HCT116 (cell line): ENCODE measurements at regions not wholly inside any gene's neighbourhood (a gene's known extent, or its start where the extent isn't known, plus 50 kb on each side); places are given as distances from the start of the nearest gene placed in this dataset.
"Not testable (repeated sequence)": the region's sequence is repeated elsewhere in the genome, so short reads cannot be mapped to it uniquely, and the experiment has no call there.

Source experiments
- ATAC-seq: fragments of 200-7000 bp; cut with Tn5 transposase; 2 replicates; pipeline ENCODE4 v1.9.1; 2020; ENCODE audit warnings: mild to moderate bottlenecking, moderate library complexity
- BruUV-seq: library from RNA; stranded (reverse); fragments of 400-500 nt; replicated peaks from 2 replicates; lab custom pipeline; 2021; lab: Mats Ljungman, UMichigan
- CTCF ChIA-PET: fragments of 300-600 bp; sonication (Branson Sonifier 250); formaldehyde crosslinking; loops from one replicate; lab custom pipeline; 2021; ENCODE audit warnings: antibody characterized with exemption; lab: Charles Lee
- POLR2A ChIA-PET: fragments of 300-600, 350-600 bp; sonication (Branson Sonifier 250); formaldehyde crosslinking; loops from one replicate; lab custom pipeline; 2021; ENCODE audit warnings: antibody characterized with exemption; lab: Charles Lee
- RAD21 ChIA-PET, 2 experiments: fragments of 300-600 bp; sonication (Branson Sonifier 250); formaldehyde crosslinking; loops; one replicate each; lab custom pipeline; 2023; ENCODE audit warnings: low total read pairs in 2 of 2; ENCODE audit not compliant: uncharacterized antibody in 2 of 2, unreplicated experiment in 2 of 2, low non-redundant PET in 1 of 2; lab: Charles Lee
- DNase-seq: peaks from one replicate; pipeline ENCODE4 v3.0.0-alpha.2; 2010; ENCODE audit warnings: low read depth, low spot score
- H2AFZ ChIP-seq: fragments of 200-600 bp; shearing (Covaris generic), sonication (generic); 2 replicates; pipeline ENCODE4 v1.6.1; 2017; ENCODE audit warnings: low read depth, mixed run types, mixed read lengths, antibody characterized with exemption, low read length; ENCODE audit not compliant: poor library complexity, severe bottlenecking
- H3K27ac ChIP-seq: 2 replicates; pipeline ENCODE4 v1.5.1; 2012; ENCODE audit warnings: low read depth, low read length
- H3K27me3 ChIP-seq: fragments of 200-600 bp; sonication (generic); 2 replicates; pipeline ENCODE4 v1.6.1; 2016; ENCODE audit warnings: mixed run types, low read length, mixed read lengths; ENCODE audit not compliant: insufficient read depth
- H3K36me3 ChIP-seq, 2 experiments: fragments of 200-500 bp in 1 of 2; fragments of 200-600 bp in 1 of 2; sonication (Bioruptor generic) in 1 of 2; sonication (generic) in 1 of 2; 2 replicates each; pipeline versions ENCODE4 v1.5.1 to v1.6.1; 2014 to 2016; ENCODE audit warnings: low read length in 2 of 2, inconsistent platforms in 1 of 2, mixed read lengths in 1 of 2, mixed run types in 1 of 2; ENCODE audit not compliant: insufficient read depth in 2 of 2, control insufficient read depth in 1 of 2
- H3K4me1 ChIP-seq, 2 experiments: fragments of 200-600 bp in 1 of 2; sonication (generic) in 1 of 2; 2 replicates each; pipeline versions ENCODE4 v1.5.1 to v1.6.1; 2012 to 2017; ENCODE audit warnings: low read length in 2 of 2, inconsistent platforms in 1 of 2, mild to moderate bottlenecking in 1 of 2, mixed read lengths in 1 of 2, mixed run types in 1 of 2, moderate library complexity in 1 of 2; ENCODE audit not compliant: insufficient read depth in 2 of 2, control insufficient read depth in 1 of 2
- H3K4me2 ChIP-seq: fragments of 200-600 bp; sonication (generic); 2 replicates; pipeline ENCODE4 v1.6.1; 2017; ENCODE audit warnings: mixed run types, low read length, mixed read lengths
- H3K4me3 ChIP-seq, 2 experiments: fragments of 200-600 bp in 1 of 2; sonication (generic) in 1 of 2; replicated peaks in 1 of 2; 2 replicates each; pipeline ENCODE4 v1.5.1; 2011 to 2016; ENCODE audit warnings: low read length in 2 of 2, control low read depth in 1 of 2, low read depth in 1 of 2, mild to moderate bottlenecking in 1 of 2, mixed read lengths in 1 of 2, mixed run types in 1 of 2
- H3K79me2 ChIP-seq: fragments of 200-600 bp; sonication (generic); 2 replicates; pipeline ENCODE4 v1.6.1; 2017; ENCODE audit warnings: mild to moderate bottlenecking, mixed run types, low read length, moderate library complexity, mixed read lengths; ENCODE audit not compliant: insufficient read depth
- H3K9ac ChIP-seq: fragments of 200-600 bp; sonication (generic); 2 replicates; pipeline ENCODE4 v1.6.1; 2016; ENCODE audit warnings: low read length, mixed read lengths
- H3K9me2 ChIP-seq: fragments of 200-600 bp; sonication (generic), shearing (Covaris generic); 2 replicates; pipeline ENCODE4 v1.6.1; 2017; ENCODE audit warnings: mixed run types, mild to moderate bottlenecking, moderate library complexity; ENCODE audit not compliant: insufficient read depth
- H3K9me3 ChIP-seq, 2 experiments: fragments of 200-500 bp in 1 of 2; fragments of 200-600 bp in 1 of 2; sonication (Bioruptor generic) in 1 of 2; sonication (generic) in 1 of 2; 2 replicates each; pipeline ENCODE4 v1.6.1; 2014 to 2017; ENCODE audit warnings: low read length in 2 of 2, mixed read lengths in 2 of 2, inconsistent platforms in 1 of 2, low read depth in 1 of 2, mild to moderate bottlenecking in 1 of 2, mixed run types in 1 of 2, moderate library complexity in 1 of 2; ENCODE audit not compliant: control insufficient read depth in 1 of 2, insufficient read depth in 1 of 2
- H4K20me1 ChIP-seq: fragments of 200-600 bp; sonication (generic), shearing (Covaris generic); 2 replicates; pipeline ENCODE4 v1.6.1; 2017; ENCODE audit warnings: mixed run types, mild to moderate bottlenecking, moderate library complexity; ENCODE audit not compliant: insufficient read depth
- CEBPB ChIP-seq: IDR thresholded peaks from 2 replicates; pipeline ENCODE4 v1.6.1; 2012; ENCODE audit warnings: low read depth
- CTCF ChIP-seq, 3 experiments: fragments of 200-600 bp in 1 of 3; sonication (generic) in 1 of 3; IDR thresholded peaks in 2 of 3; conservative IDR thresholded peaks in 1 of 3; 2 replicates each; pipeline ENCODE4 v1.5.1; 2012 to 2017; ENCODE audit warnings: low read depth in 2 of 3, low read length in 2 of 3, antibody characterized with exemption in 1 of 3, borderline replicate concordance in 1 of 3, control low read depth in 1 of 3, mild to moderate bottlenecking in 1 of 3, mixed read lengths in 1 of 3, mixed run types in 1 of 3, moderate library complexity in 1 of 3; ENCODE audit not compliant: insufficient read depth in 1 of 3
- ELF1 ChIP-seq: IDR thresholded peaks from 2 replicates; pipeline ENCODE4 v1.6.1; 2012; ENCODE audit warnings: low read depth, borderline replicate concordance
- FOSL1 ChIP-seq: IDR thresholded peaks from 2 replicates; pipeline ENCODE4 v1.6.1; 2012; ENCODE audit warnings: low read depth
- POLR2A ChIP-seq: IDR thresholded peaks from 2 replicates; pipeline ENCODE4 v1.7.0; 2011; ENCODE audit warnings: borderline replicate concordance; ENCODE audit not compliant: insufficient read depth, insufficient read length; ENCODE audit errors: extremely low read depth
- SIN3A ChIP-seq: IDR thresholded peaks from 2 replicates; pipeline ENCODE4 v1.6.1; 2012; ENCODE audit warnings: low read depth
- SP1 ChIP-seq: IDR thresholded peaks from 2 replicates; pipeline ENCODE4 v1.6.1; 2012; ENCODE audit warnings: low read depth
- ZNF274 ChIP-seq: fragments of 200-500 bp; sonication (Bioruptor generic); IDR thresholded peaks from 2 replicates; pipeline ENCODE4 v1.6.1; 2014; ENCODE audit warnings: mild to moderate bottlenecking, low read depth, low read length, inconsistent platforms
- intact Hi-C: fragments of 100-400 bp; cut with micrococcal nuclease; formaldehyde crosslinking; loops from 2 replicates; pipeline ENCODE4 v1.10.0; 2022
- TF ChIP-seq, protein P1 (sequence below): IDR thresholded peaks from 2 replicates; pipeline ENCODE4 v1.6.1; 2012

DNA sequence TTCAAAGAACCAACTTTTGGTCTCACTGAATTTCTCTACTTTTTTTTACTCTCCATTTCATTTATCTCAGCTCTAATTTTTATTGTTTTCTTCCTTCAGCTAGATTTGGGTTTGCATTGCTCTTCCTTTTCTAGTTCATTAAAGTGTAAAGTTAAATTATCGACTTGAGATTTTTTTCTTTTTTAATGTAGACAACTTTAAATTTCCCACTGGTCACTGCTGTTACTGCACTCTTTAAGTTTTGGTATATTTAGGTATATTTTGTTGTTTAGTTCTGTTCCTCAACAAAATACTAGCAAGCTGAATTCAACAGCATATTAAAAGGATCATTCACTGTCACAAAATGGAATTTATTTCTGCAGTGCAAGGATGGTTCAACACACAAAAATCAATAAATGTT, 572.0 kb upstream of the DIAPH2 start (continued):
- TF ChIP-seq CTCF (IDR thresholded peaks at IDR 0.05 in 2 of 3, conservative IDR thresholded peaks at IDR 0.05 in 1 of 3; ENCODE audit: borderline replicate concordance in 1 of 3, insufficient read depth in 1 of 3, low read depth in 2 of 3, low read length in 2 of 3) (no peak), FOSL1 (no peak), SP1 (no peak)
- TF ChIP-seq, all 23 proteins: peak for 0

DNA sequence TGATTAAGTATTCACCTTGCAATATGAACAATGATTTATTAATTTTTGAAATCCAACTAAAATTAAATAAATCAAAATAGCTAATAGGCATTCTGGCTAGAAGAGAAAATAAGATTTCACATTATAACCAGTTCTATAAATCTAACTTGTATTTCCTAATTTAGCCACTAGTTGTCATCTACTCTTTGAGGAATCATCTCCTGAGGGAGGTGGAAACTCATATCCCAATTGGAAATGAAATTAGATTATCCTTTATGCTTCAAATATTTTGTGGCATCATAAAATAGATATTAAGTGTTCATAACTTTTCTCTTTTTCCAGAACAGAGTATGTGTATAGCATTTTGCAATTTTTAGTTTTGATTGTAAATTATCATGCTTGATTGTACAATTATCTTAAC, 558.5 kb upstream of the DIAPH2 start:
- DNase-seq (no peak), ATAC-seq (no peak)
- ChIA-PET CTCF (no interaction called here), RAD21 (no interaction called here), POLR2A (no interaction called here)
- Histone ChIP-seq H4K20me1 (no peaks in the 10 kb centered on the region), H3K27me3 (no peaks in the 10 kb centered on the region), H3K4me2 (no peak overlapping the region), H3K9me3 (no peaks in the 10 kb centered on the region), H3K4me1 (no peaks in the 10 kb centered on the region), H3K9me2 (no peaks in the 10 kb centered on the region), H2AFZ (no peak overlapping the region), H3K36me3 (no peaks in the 10 kb centered on the region), H3K27ac (no peak overlapping the region), H3K9ac (no peak overlapping the region), H3K4me3 (no peak overlapping the region), H3K79me2 (no peaks in the 10 kb centered on the region)
- no TSS peak for BruUV-seq
- TF ChIP-seq SIN3A = no peak
- no peak for TF ChIP-seq ZNF274
- TF ChIP-seq SP1 = no peak
- TF ChIP-seq ELF1 = no peak
- no peak for TF ChIP-seq CTCF (IDR thresholded peaks at IDR 0.05 in 2 of 3, conservative IDR thresholded peaks at IDR 0.05 in 1 of 3; ENCODE audit: borderline replicate concordance in 1 of 3, insufficient read depth in 1 of 3, low read depth in 2 of 3, low read length in 2 of 3)
- no peak for TF ChIP-seq POLR2A
- no peak for TF ChIP-seq CEBPB
- TF ChIP-seq, protein P1, sequence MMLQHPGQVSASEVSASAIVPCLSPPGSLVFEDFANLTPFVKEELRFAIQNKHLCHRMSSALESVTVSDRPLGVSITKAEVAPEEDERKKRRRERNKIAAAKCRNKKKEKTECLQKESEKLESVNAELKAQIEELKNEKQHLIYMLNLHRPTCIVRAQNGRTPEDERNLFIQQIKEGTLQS = no peak
- intact Hi-C loops = no loop called here

DNA sequence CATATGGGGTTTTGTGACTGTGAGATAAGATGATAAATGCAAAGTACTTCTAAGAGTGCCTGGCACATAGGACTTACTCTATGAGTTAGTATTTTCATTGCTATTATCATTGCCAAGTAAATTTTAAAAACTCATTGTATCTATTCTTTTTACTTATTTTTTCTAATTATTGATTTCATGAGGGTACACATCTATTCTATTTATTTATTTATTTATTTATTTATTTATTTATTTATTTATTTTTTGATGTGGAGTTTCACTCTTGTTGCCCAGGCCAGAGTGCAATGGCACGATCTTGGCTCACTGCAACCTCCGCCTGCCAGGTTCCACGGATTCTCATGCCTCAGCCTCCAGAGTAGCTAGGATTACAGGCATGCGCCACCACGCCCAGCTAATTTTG, 556.6 kb upstream of the DIAPH2 start:
- H3K9ac ChIP-seq, H3K9me2 ChIP-seq, DNase-seq, H3K36me3 ChIP-seq, H3K79me2 ChIP-seq, H3K27me3 ChIP-seq, H3K4me1 ChIP-seq, H3K27ac ChIP-seq, CTCF ChIA-PET, H3K4me3 ChIP-seq, intact Hi-C loops, BruUV-seq, POLR2A ChIA-PET, H3K9me3 ChIP-seq, H3K4me2 ChIP-seq, H2AFZ ChIP-seq, ATAC-seq, H4K20me1 ChIP-seq, RAD21 ChIA-PET: not testable (repeated sequence)
